SK-N-SH (cell line): ENCODE measurements at regions not wholly inside any gene's neighbourhood (a gene's known extent, or its start where the extent isn't known, plus 50 kb on each side); places are given as distances from the start of the nearest gene placed in this dataset.

Experiments
- CTCF ChIA-PET: fragments of 300-600, 350-600 bp; formaldehyde crosslinking; extraction: SDS; loops from one replicate; lab custom pipeline; 2021; lab: Yijun Ruan, JAX
- POLR2A ChIA-PET: fragments of 350-600 bp; sonication (Branson Sonifier 250); formaldehyde crosslinking; extraction: SDS; loops from one replicate; lab custom pipeline; 2020; ENCODE audit warnings: antibody characterized with exemption, inconsistent platforms; lab: Yijun Ruan, JAX
- DNase-seq: peaks from one replicate; pipeline ENCODE4 v3.0.0; 2012
- H2AFZ ChIP-seq: fragments of 200-600 bp; sonication (generic); 2 replicates; pipeline ENCODE4 v1.8.1; 2016; ENCODE audit warnings: antibody characterized with exemption, mild to moderate bottlenecking, low read depth
- H3F3A ChIP-seq: fragments of 200-600 bp; sonication (generic); replicated peaks from 2 replicates; pipeline ENCODE3; 2016; ENCODE audit warnings: antibody characterized with exemption, mild to moderate bottlenecking; ENCODE audit not compliant: insufficient read depth
- H3K27ac ChIP-seq, 2 experiments: fragments of 200-500 bp in 1 of 2; fragments of 200-600 bp in 1 of 2; sonication (Bioruptor generic) in 1 of 2; sonication (generic), shearing (Covaris generic) in 1 of 2; 2 replicates each; pipeline versions ENCODE4 v1.5.1 to v1.6.1; 2014 to 2016; ENCODE audit warnings: low read depth in 2 of 2, inconsistent platforms in 1 of 2, low read length in 1 of 2, mild to moderate bottlenecking in 1 of 2, mixed read lengths in 1 of 2
- H3K27me3 ChIP-seq: fragments of 200-600 bp; sonication (generic), shearing (Covaris generic); 2 replicates; pipeline ENCODE4 v1.6.1; 2016; ENCODE audit warnings: mixed run types; ENCODE audit not compliant: insufficient read depth
- H3K36me3 ChIP-seq, 2 experiments: fragments of 200-500 bp in 1 of 2; fragments of 200-600 bp in 1 of 2; sonication (Bioruptor generic) in 1 of 2; sonication (generic) in 1 of 2; replicated peaks in 1 of 2; 2 replicates each; pipeline versions ENCODE3 to v1.5.1; 2014 to 2016; ENCODE audit warnings: low read length in 1 of 2, mild to moderate bottlenecking in 1 of 2; ENCODE audit not compliant: insufficient read depth in 2 of 2, control insufficient read depth in 1 of 2
- H3K4me1 ChIP-seq, 2 experiments: fragments of 200-500 bp in 1 of 2; fragments of 200-600 bp in 1 of 2; sonication (Bioruptor generic) in 1 of 2; sonication (generic), shearing (Covaris generic) in 1 of 2; 2 replicates each; pipeline versions ENCODE4 v1.5.1 to v1.6.1; 2014 to 2016; ENCODE audit warnings: low read depth in 1 of 2, low read length in 1 of 2, mixed run types in 1 of 2; ENCODE audit not compliant: insufficient read depth in 2 of 2, control insufficient read depth in 1 of 2
- H3K4me2 ChIP-seq: fragments of 200-600 bp; sonication (generic), shearing (Covaris generic); 2 replicates; pipeline ENCODE4 v1.6.1; 2017; ENCODE audit warnings: mixed run types
- H3K4me3 ChIP-seq, 2 experiments: fragments of 200-500 bp in 1 of 2; fragments of 200-600 bp in 1 of 2; sonication (Bioruptor generic) in 1 of 2; sonication (generic), shearing (Covaris generic) in 1 of 2; 2 replicates each; pipeline versions ENCODE4 v1.5.1 to v1.8.1; 2014 to 2016; ENCODE audit warnings: low read depth in 2 of 2, inconsistent platforms in 1 of 2, low read length in 1 of 2, mild to moderate bottlenecking in 1 of 2, mixed read lengths in 1 of 2, moderate library complexity in 1 of 2
- H3K79me2 ChIP-seq: fragments of 200-600 bp; sonication (generic); 2 replicates; pipeline ENCODE4 v1.8.1; 2017; ENCODE audit warnings: mild to moderate bottlenecking; ENCODE audit not compliant: insufficient read depth
- H3K9ac ChIP-seq: fragments of 200-600 bp; sonication (generic); 2 replicates; pipeline ENCODE4 v1.6.1; 2017; ENCODE audit warnings: mixed run types
- H3K9me2 ChIP-seq: fragments of 200-600 bp; sonication (generic); 2 replicates; pipeline ENCODE4 v1.6.1; 2017; ENCODE audit warnings: mixed run types
- H3K9me3 ChIP-seq: fragments of 200-600 bp; sonication (generic); 2 replicates; pipeline ENCODE4 v1.6.1; 2017; ENCODE audit warnings: mixed run types, mild to moderate bottlenecking, moderate library complexity
- H4K20me1 ChIP-seq: fragments of 200-600 bp; sonication (generic); 2 replicates; pipeline ENCODE4 v1.6.1; 2017; ENCODE audit warnings: mild to moderate bottlenecking, mixed run types; ENCODE audit not compliant: insufficient read depth
- CHD2 ChIP-seq: fragments of 150-350 bp; IDR thresholded peaks from 2 replicates; pipeline ENCODE4 v1.6.1; 2018; ENCODE audit warnings: low read length; ENCODE audit not compliant: partially characterized antibody
- ELF1 ChIP-seq: IDR thresholded peaks from 2 replicates; pipeline ENCODE4 v1.4.0; 2012
- EP300 ChIP-seq, 2 experiments: IDR thresholded peaks; 2 replicates each; pipeline versions ENCODE4 v1.4.0 to v1.6.1; 2012; ENCODE audit warnings: borderline replicate concordance in 1 of 2, low read depth in 1 of 2, low read length in 1 of 2
- EZH2phosphoT487 ChIP-seq: fragments of 200-600 bp; sonication (generic); IDR thresholded peaks from 2 replicates; pipeline ENCODE4 v1.6.1; 2017; ENCODE audit warnings: low read depth, mixed run types, mild to moderate bottlenecking, antibody characterized with exemption, moderate library complexity, borderline replicate concordance
- FOXJ3 ChIP-seq: sonication (generic); formaldehyde crosslinking; IDR thresholded peaks from 2 replicates; pipeline ENCODE4 v1.5.1; 2020; ENCODE audit warnings: mild to moderate bottlenecking, missing genetic modification reagents
- FOXM1 ChIP-seq: IDR thresholded peaks from 2 replicates; pipeline ENCODE4 v1.4.0; 2012; ENCODE audit warnings: low read depth, mild to moderate bottlenecking
- GABPA ChIP-seq: IDR thresholded peaks from 2 replicates; pipeline ENCODE4 v1.4.0; 2012; ENCODE audit warnings: low read depth, mild to moderate bottlenecking
- GATA2 ChIP-seq: sonication (generic); formaldehyde crosslinking; IDR thresholded peaks from 2 replicates; pipeline ENCODE4 v1.5.0; 2020; ENCODE audit warnings: mild to moderate bottlenecking, missing genetic modification reagents
- JUND ChIP-seq: IDR thresholded peaks from 2 replicates; pipeline ENCODE4 v1.4.0; 2012
- MAX ChIP-seq: IDR thresholded peaks from 2 replicates; pipeline ENCODE4 v1.4.0; 2012; ENCODE audit warnings: low read depth
- NFIC ChIP-seq: IDR thresholded peaks from 2 replicates; pipeline ENCODE4 v1.4.0; 2012; ENCODE audit warnings: borderline replicate concordance
- NRF1 ChIP-seq: IDR thresholded peaks from 2 replicates; pipeline ENCODE4 v1.6.1; 2012; ENCODE audit warnings: low read depth, mild to moderate bottlenecking, low read length
- PBX3 ChIP-seq: IDR thresholded peaks from 2 replicates; pipeline ENCODE4; 2012
- POLR2AphosphoS5 ChIP-seq: IDR thresholded peaks from 2 replicates; pipeline ENCODE4 v1.6.1; 2012; ENCODE audit warnings: low read depth, low read length
- RAD21 ChIP-seq: IDR thresholded peaks from 2 replicates; pipeline ENCODE4 v1.6.1; 2012; ENCODE audit warnings: mild to moderate bottlenecking, low read length
- RXRA ChIP-seq: IDR thresholded peaks from 2 replicates; pipeline ENCODE4 v1.4.0; 2012; ENCODE audit warnings: low read depth, mild to moderate bottlenecking, borderline replicate concordance
- SIN3A ChIP-seq: IDR thresholded peaks from 2 replicates; pipeline ENCODE4 v1.6.1; 2012; ENCODE audit warnings: low read depth, mild to moderate bottlenecking, low read length, moderate library complexity, borderline replicate concordance
- SMC3 ChIP-seq: IDR thresholded peaks from 2 replicates; pipeline ENCODE4 v1.6.1; 2012; ENCODE audit warnings: low read depth, low read length, improper control_type of control experiment
- TAF1 ChIP-seq: IDR thresholded peaks from 2 replicates; pipeline ENCODE4 v1.6.1; 2012; ENCODE audit warnings: low read depth, mild to moderate bottlenecking, low read length, moderate library complexity, borderline replicate concordance
- WGBS: methylation state at CpG from one replicate; pipeline ENCODE4 v1.1.6; 2017; ENCODE audit warnings: low lambda C conversion rate; 5-methylcytosine and 5-hydroxymethylcytosine counted together
- TF ChIP-seq, protein P1 (sequence below): fragments of 150-350 bp; IDR thresholded peaks from 2 replicates; pipeline ENCODE4 v1.6.1; 2017; ENCODE audit warnings: antibody characterized with exemption, low read length, low read depth, borderline replicate concordance
- TF ChIP-seq, protein P2 (sequence below): IDR thresholded peaks from 2 replicates; pipeline ENCODE4 v1.4.0; 2012; ENCODE audit warnings: low read depth, borderline replicate concordance
- TF ChIP-seq, protein P3 (sequence below): IDR thresholded peaks from 2 replicates; pipeline ENCODE4 v1.6.1; 2012; ENCODE audit warnings: mild to moderate bottlenecking, low read depth, low read length, moderate library complexity
- TF ChIP-seq, protein P4 (sequence below): fragments of 150-350 bp; IDR thresholded peaks from 2 replicates; pipeline ENCODE4 v1.6.1; 2016; ENCODE audit warnings: mild to moderate bottlenecking, low read depth, low read length

DNA sequence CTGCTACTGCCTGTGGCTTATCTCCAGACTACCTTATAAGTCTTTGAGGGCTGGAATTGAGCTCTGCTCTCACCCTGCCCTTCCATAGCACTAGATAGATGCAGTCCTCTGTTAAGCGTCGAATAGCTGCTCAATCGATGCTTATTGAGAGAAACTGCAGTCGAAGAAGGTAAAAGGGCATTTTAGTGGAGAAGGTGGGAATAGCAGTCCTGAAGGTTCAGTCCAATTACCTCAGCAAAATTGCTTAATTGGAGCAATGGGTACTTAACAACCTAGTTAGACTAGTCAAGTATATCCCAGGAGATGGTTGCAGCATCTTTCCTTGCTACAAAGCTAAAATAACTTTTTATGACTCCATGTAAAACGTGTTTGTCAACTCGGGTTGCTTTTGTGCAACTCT is 66.8 kb upstream of the NT5E start:
- Histone ChIP-seq H3F3A (peaks cover 13% of the 10 kb centered on the region), H4K20me1 (no peaks in the 10 kb centered on the region), H3K4me2 (no peak overlapping the region), H3K9me2 (no peaks in the 10 kb centered on the region), H3K36me3 (no peaks in the 10 kb centered on the region), H2AFZ (no peak overlapping the region), H3K4me1 (no peaks in the 10 kb centered on the region; a peak in 1 of 4 replicates), H3K4me3 (no peak overlapping the region), H3K27ac (no peak overlapping the region), H3K27me3 (no peaks in the 10 kb centered on the region), H3K9me3 (no peaks in the 10 kb centered on the region), H3K9ac (no peak overlapping the region), H3K79me2 (no peaks in the 10 kb centered on the region)
- ChIA-PET POLR2A (no interaction called here), CTCF (interaction anchor here (1.8 to 2.3 kb wide), 2 partner anchors 18 to 100 kb away, joined by 6 to 10 read pairs; no protein-coding TSS in a partner anchor)
- TF ChIP-seq, protein P1, sequence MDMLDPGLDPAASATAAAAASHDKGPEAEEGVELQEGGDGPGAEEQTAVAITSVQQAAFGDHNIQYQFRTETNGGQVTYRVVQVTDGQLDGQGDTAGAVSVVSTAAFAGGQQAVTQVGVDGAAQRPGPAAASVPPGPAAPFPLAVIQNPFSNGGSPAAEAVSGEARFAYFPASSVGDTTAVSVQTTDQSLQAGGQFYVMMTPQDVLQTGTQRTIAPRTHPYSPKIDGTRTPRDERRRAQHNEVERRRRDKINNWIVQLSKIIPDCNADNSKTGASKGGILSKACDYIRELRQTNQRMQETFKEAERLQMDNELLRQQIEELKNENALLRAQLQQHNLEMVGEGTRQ, result no peak
- TF ChIP-seq PBX3 (no peak), RXRA (no peak), GATA2 (CRISPR knock-in tag) (no peak), CHD2 (no peak), JUND (no peak), FOXM1 (no peak), RAD21 (no peak), EP300 (IDR thresholded peaks at IDR 0.05; ENCODE audit: borderline replicate concordance in 1 of 2, low read depth in 1 of 2, low read length in 1 of 2) (no peak), GABPA (no peak), SMC3 (no peak), POLR2AphosphoS5 (no peak), EZH2phosphoT487 (no peak), TAF1 (no peak)
- TF ChIP-seq, protein P2, sequence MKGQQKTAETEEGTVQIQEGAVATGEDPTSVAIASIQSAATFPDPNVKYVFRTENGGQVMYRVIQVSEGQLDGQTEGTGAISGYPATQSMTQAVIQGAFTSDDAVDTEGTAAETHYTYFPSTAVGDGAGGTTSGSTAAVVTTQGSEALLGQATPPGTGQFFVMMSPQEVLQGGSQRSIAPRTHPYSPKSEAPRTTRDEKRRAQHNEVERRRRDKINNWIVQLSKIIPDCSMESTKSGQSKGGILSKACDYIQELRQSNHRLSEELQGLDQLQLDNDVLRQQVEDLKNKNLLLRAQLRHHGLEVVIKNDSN, result no peak
- 52% methylated on average over 6 of the region's 6 CpGs for WGBS
- no peak for DNase-seq

DNA sequence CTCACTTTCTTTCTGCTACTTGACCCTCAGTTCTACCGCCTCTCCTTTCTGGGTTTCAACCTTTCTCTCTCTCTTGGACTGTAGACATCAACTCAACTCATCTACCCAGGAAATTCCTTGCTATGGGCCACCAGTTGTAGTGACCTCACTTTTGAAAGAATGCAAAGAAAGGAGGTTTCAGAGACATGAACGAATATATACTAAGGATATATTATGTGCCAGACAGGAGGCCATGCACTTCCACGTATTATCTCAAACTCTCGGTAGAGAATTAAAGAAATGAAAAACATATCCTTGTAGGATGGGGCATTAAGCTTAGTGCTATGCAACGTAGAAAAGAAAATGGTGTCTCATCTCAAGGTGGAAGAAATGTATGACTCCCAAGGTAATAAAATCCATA is 67.3 kb upstream of the NT5E start:
- no peaks in the 10 kb centered on the region for H3K9me2 ChIP-seq
- ChIA-PET CTCF (interaction anchor here (1.8 to 2.3 kb wide), 2 partner anchors 18 to 101 kb away, joined by 6 to 10 read pairs; no protein-coding TSS in a partner anchor), POLR2A (no interaction called here)
- H3K9ac ChIP-seq, result no peak overlapping the region
- H3K36me3 ChIP-seq, result no peaks in the 10 kb centered on the region
- WGBS, result 89% methylated on average over 5 of the region's 5 CpGs
- no peak for DNase-seq
- no peaks in the 10 kb centered on the region for H3K27me3 ChIP-seq
- H3K4me2 ChIP-seq, result no peak overlapping the region
- H3K4me1 ChIP-seq, result no peaks in the 10 kb centered on the region; a peak in 1 of 4 replicates
- no peaks in the 10 kb centered on the region for H4K20me1 ChIP-seq
- H3K4me3 ChIP-seq, result no peak overlapping the region
- H2AFZ ChIP-seq, result no peak overlapping the region
- peaks cover 13% of the 10 kb centered on the region for H3F3A ChIP-seq
- H3K9me3 ChIP-seq, result no peaks in the 10 kb centered on the region
- no peaks in the 10 kb centered on the region for H3K79me2 ChIP-seq
- H3K27ac ChIP-seq, result no peak overlapping the region
- TF ChIP-seq SMC3 (no peak), NFIC (no peak), POLR2AphosphoS5 (no peak), MAX (no peak), SIN3A (no peak), FOXJ3 (no peak), NRF1 (no peak), ELF1 (no peak)
- TF ChIP-seq, protein P3, sequence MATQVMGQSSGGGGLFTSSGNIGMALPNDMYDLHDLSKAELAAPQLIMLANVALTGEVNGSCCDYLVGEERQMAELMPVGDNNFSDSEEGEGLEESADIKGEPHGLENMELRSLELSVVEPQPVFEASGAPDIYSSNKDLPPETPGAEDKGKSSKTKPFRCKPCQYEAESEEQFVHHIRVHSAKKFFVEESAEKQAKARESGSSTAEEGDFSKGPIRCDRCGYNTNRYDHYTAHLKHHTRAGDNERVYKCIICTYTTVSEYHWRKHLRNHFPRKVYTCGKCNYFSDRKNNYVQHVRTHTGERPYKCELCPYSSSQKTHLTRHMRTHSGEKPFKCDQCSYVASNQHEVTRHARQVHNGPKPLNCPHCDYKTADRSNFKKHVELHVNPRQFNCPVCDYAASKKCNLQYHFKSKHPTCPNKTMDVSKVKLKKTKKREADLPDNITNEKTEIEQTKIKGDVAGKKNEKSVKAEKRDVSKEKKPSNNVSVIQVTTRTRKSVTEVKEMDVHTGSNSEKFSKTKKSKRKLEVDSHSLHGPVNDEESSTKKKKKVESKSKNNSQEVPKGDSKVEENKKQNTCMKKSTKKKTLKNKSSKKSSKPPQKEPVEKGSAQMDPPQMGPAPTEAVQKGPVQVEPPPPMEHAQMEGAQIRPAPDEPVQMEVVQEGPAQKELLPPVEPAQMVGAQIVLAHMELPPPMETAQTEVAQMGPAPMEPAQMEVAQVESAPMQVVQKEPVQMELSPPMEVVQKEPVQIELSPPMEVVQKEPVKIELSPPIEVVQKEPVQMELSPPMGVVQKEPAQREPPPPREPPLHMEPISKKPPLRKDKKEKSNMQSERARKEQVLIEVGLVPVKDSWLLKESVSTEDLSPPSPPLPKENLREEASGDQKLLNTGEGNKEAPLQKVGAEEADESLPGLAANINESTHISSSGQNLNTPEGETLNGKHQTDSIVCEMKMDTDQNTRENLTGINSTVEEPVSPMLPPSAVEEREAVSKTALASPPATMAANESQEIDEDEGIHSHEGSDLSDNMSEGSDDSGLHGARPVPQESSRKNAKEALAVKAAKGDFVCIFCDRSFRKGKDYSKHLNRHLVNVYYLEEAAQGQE, result no peak
- TF ChIP-seq, protein P4, sequence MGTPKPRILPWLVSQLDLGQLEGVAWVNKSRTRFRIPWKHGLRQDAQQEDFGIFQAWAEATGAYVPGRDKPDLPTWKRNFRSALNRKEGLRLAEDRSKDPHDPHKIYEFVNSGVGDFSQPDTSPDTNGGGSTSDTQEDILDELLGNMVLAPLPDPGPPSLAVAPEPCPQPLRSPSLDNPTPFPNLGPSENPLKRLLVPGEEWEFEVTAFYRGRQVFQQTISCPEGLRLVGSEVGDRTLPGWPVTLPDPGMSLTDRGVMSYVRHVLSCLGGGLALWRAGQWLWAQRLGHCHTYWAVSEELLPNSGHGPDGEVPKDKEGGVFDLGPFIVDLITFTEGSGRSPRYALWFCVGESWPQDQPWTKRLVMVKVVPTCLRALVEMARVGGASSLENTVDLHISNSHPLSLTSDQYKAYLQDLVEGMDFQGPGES, result no peak
